Neural crest cell (in vitro differentiated cells): ENCODE measurements at regions not wholly inside any gene's neighbourhood (a gene's known extent, or its start where the extent isn't known, plus 50 kb on each side); places are given as distances from the start of the nearest gene placed in this dataset.

Experiments used
- DNase-seq: peaks from one replicate; pipeline ENCODE4 v3.0.0; 2021; ENCODE audit warnings: low read depth, mixed read lengths, low spot score
- H3K27ac Mint-ChIP-seq: one replicate; pipeline ENCODE4 v1.8.0; 2021; ENCODE audit warnings: mild to moderate bottlenecking, mixed read lengths; ENCODE audit not compliant: unreplicated experiment
- H3K27me3 Mint-ChIP-seq: 2 replicates; pipeline ENCODE4 v1.8.0; 2021; ENCODE audit warnings: low read depth, mild to moderate bottlenecking, mixed read lengths
- H3K36me3 Mint-ChIP-seq: 2 replicates; pipeline ENCODE4 v1.8.0; 2021; ENCODE audit warnings: low read depth, mild to moderate bottlenecking, mixed read lengths
- H3K4me1 Mint-ChIP-seq: 2 replicates; pipeline ENCODE4 v1.8.0; 2021; ENCODE audit warnings: mixed read lengths
- H3K4me3 Mint-ChIP-seq: one replicate; pipeline ENCODE4 v1.8.0; 2021; ENCODE audit warnings: mild to moderate bottlenecking, mixed read lengths
- H3K9me3 Mint-ChIP-seq: 2 replicates; pipeline ENCODE4 v1.8.0; 2021; ENCODE audit warnings: mixed read lengths
- TF ChIP-seq, protein P1 (sequence below): fragments of 200-600 bp; sonication (generic); conservative IDR thresholded peaks from 2 replicates; pipeline ENCODE4 v1.5.0; 2021; ENCODE audit warnings: antibody characterized with exemption, mild to moderate bottlenecking

DNA sequence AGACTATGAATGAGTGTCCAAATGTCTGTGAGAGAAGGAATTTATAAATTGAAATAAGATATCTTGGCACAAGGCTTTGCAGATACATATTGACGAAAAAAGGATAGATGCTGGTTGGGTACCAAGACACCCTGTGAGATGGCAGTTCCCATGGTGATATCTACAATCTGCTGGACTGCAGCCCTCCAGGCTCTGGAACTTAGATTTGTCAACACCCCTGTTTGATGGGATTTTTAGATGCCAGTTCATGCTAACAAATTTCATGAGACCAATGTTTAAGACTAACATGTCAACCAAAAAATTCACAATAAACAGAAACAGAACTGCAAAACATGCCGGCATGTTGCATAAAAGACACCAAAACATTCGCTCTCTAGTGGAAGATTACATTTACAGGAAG is 400.3 kb upstream of the CNTNAP5 start:
- no peak overlapping the region for H3K27ac Mint-ChIP-seq
- H3K27me3 Mint-ChIP-seq = no peaks in the 10 kb centered on the region
- TF ChIP-seq, protein P1, sequence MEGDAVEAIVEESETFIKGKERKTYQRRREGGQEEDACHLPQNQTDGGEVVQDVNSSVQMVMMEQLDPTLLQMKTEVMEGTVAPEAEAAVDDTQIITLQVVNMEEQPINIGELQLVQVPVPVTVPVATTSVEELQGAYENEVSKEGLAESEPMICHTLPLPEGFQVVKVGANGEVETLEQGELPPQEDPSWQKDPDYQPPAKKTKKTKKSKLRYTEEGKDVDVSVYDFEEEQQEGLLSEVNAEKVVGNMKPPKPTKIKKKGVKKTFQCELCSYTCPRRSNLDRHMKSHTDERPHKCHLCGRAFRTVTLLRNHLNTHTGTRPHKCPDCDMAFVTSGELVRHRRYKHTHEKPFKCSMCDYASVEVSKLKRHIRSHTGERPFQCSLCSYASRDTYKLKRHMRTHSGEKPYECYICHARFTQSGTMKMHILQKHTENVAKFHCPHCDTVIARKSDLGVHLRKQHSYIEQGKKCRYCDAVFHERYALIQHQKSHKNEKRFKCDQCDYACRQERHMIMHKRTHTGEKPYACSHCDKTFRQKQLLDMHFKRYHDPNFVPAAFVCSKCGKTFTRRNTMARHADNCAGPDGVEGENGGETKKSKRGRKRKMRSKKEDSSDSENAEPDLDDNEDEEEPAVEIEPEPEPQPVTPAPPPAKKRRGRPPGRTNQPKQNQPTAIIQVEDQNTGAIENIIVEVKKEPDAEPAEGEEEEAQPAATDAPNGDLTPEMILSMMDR = no peak
- peaks cover 2% of the 10 kb centered on the region for H3K36me3 Mint-ChIP-seq
- no peak overlapping the region for H3K4me3 Mint-ChIP-seq
- peaks cover 3% of the 10 kb centered on the region for H3K9me3 Mint-ChIP-seq
- no peak for DNase-seq
- peaks cover 4% of the 10 kb centered on the region for H3K4me1 Mint-ChIP-seq

DNA sequence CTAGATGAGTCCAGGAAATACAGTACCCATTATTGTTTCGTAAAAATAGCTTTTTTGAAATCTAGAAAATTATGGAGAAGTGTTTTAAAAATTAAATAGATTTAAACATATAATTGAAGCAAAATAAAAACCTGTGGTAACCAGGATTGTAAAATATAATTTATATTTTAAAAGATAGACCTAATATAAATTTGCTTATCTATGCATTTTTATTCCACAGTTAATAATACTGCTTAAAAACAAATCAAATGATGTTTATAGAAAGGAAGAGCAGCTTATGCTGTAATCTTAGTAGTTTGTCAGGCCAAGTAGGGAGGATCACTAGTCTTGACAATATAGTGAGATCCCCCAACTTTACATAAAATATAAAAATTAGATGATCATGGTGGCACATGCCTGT is 388.9 kb upstream of the CNTNAP5 start:
- no peaks in the 10 kb centered on the region for H3K4me1 Mint-ChIP-seq
- TF ChIP-seq, protein P1 = no peak
- H3K4me3 Mint-ChIP-seq = no peak overlapping the region
- no peak for DNase-seq
- no peaks in the 10 kb centered on the region for H3K27me3 Mint-ChIP-seq
- H3K9me3 Mint-ChIP-seq = peaks cover 2% of the 10 kb centered on the region
- no peaks in the 10 kb centered on the region for H3K36me3 Mint-ChIP-seq
- H3K27ac Mint-ChIP-seq = no peak overlapping the region

GRCh38 chr2:123640685-123641335 is 384.3 kb upstream of the CNTNAP5 start:
- no peak overlapping the region for H3K4me3 Mint-ChIP-seq
- H3K27ac Mint-ChIP-seq = no peak overlapping the region
- TF ChIP-seq, protein P1 = no peak
- DNase-seq = no peak
- no peaks in the 10 kb centered on the region for H3K4me1 Mint-ChIP-seq
- no peaks in the 10 kb centered on the region for H3K27me3 Mint-ChIP-seq
- H3K36me3 Mint-ChIP-seq = no peaks in the 10 kb centered on the region
- H3K9me3 Mint-ChIP-seq = peaks cover 2% of the 10 kb centered on the region

- TF ChIP-seq, protein P1 = no peak
- Mint-ChIP-seq H3K36me3 (no peaks in the 10 kb centered on the region), H3K9me3 (no peaks in the 10 kb centered on the region), H3K27ac (no peak overlapping the region), H3K4me1 (no peaks in the 10 kb centered on the region), H3K27me3 (no peaks in the 10 kb centered on the region), H3K4me3 (no peak overlapping the region)
- DNase-seq = no peak
Observed at GRCh38 chr2:123644053-123644452, 381.0 kb upstream of the CNTNAP5 start.

DNA sequence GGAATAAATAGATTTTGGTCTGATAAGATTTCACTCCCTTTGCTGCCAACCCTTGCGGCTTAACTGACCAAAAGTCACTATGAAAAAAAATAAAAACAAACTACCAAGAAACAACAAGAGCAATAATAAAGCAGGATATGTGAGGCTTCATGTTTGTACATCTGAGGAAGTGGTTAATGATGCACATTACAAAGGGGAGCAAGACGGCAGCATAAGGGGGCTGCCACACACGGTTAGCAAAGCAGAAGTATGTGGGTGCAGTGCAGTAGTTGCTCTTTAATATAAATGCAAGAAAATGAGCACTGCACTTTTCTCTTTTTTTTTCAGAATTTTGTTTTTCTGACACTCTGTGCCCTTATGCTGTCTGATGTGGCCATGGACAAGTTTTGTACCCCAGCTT is 377.1 kb upstream of the CNTNAP5 start:
- TF ChIP-seq, protein P1 = no peak
- Mint-ChIP-seq H3K4me1 (no peaks in the 10 kb centered on the region), H3K27me3 (no peaks in the 10 kb centered on the region), H3K27ac (no peak overlapping the region), H3K4me3 (no peak overlapping the region), H3K9me3 (no peaks in the 10 kb centered on the region), H3K36me3 (no peaks in the 10 kb centered on the region)
- no peak for DNase-seq

- Mint-ChIP-seq H3K4me1 (no peaks in the 10 kb centered on the region), H3K36me3 (no peaks in the 10 kb centered on the region), H3K9me3 (no peaks in the 10 kb centered on the region), H3K27me3 (no peaks in the 10 kb centered on the region), H3K4me3 (no peak overlapping the region), H3K27ac (no peak overlapping the region)
- TF ChIP-seq, protein P1 = no peak
- DNase-seq = no peak
Observed at GRCh38 chr2:123648956-123649355, 376.1 kb upstream of the CNTNAP5 start.
